Upper lobe of left lung (tissue), 6 donors: ENCODE measurements at regions not wholly inside any gene's neighbourhood (a gene's known extent, or its start where the extent isn't known, plus 50 kb on each side); places are given as distances from the start of the nearest gene placed in this dataset.

Experiments
- ATAC-seq, 2 donors: fragments of 200-7000 bp; cut with Tn5 transposase; one replicate each; pipeline ENCODE4 v1.9.1; 2022; ENCODE audit warnings: mild to moderate bottlenecking in 2 of 2, moderate library complexity in 2 of 2; ENCODE audit not compliant: low FRiP score in 2 of 2
- DNase-seq, 2 donors: peaks; one replicate each; pipeline ENCODE4 v3.0.0-alpha.2; 2019 to 2020
- H3K27ac ChIP-seq, 4 donors: fragments of 200-600 bp; sonication (generic); one replicate each; pipeline ENCODE4 v1.5.1; 2016 to 2019
- H3K27me3 ChIP-seq, 4 donors: fragments of 200-600 bp; sonication (generic); one replicate each; pipeline ENCODE4 v1.5.1; 2017 to 2019
- H3K36me3 ChIP-seq, 4 donors: fragments of 200-600 bp; sonication (generic); one replicate each; pipeline ENCODE4 v1.5.1; 2016 to 2019
- H3K4me1 ChIP-seq, 4 donors: fragments of 200-600 bp; sonication (generic); one replicate each; pipeline ENCODE4 v1.5.1; 2018 to 2019
- H3K4me3 ChIP-seq, 4 donors: fragments of 200-600 bp; sonication (generic); one replicate each; pipeline ENCODE4 v1.5.1; 2017 to 2019; ENCODE audit warnings: mild to moderate bottlenecking in 2 of 4, moderate library complexity in 1 of 4
- H3K9me3 ChIP-seq, 4 donors: fragments of 200-600 bp; sonication (generic); one replicate each; pipeline ENCODE4 v1.5.1; 2018 to 2019
- CTCF ChIP-seq, 6 experiments: fragments of 450-650 bp in 4 of 6; fragments of 200-600 bp in 2 of 6; sonication (generic) in 2 of 6; IDR thresholded peaks; one replicate each; pipeline ENCODE4 v1.5.1; 2016 to 2019; ENCODE audit warnings: antibody characterized with exemption in 6 of 6
- EP300 ChIP-seq, 4 donors: sonication (generic); formaldehyde crosslinking; IDR thresholded peaks; one replicate each; pipeline ENCODE4 v1.5.1; 2017; ENCODE audit warnings: antibody characterized with exemption in 4 of 4, control low read depth in 2 of 4
- POLR2A ChIP-seq, 4 donors: fragments of 450-650 bp; IDR thresholded peaks; one replicate each; pipeline ENCODE4 v1.5.1; 2016 to 2017; ENCODE audit warnings: antibody characterized with exemption in 4 of 4, mild to moderate bottlenecking in 2 of 4
- POLR2AphosphoS5 ChIP-seq, 2 donors: sonication (generic); formaldehyde crosslinking; IDR thresholded peaks; one replicate each; pipeline ENCODE4 v1.5.1; 2017; ENCODE audit warnings: antibody characterized with exemption in 2 of 2
- WGBS, 2 donors: methylation state at CpG; one replicate each; pipeline ENCODE4 v1.1.5; 2017 to 2018; 5-methylcytosine and 5-hydroxymethylcytosine counted together
- donor health status: DM: no; HTN: no; CAD: no; lungs with moderate emphysema.
- donor health status: DM: no; HTN: yes; CAD: no; lungs with severe emphysema.

- Histone ChIP-seq H3K27me3 (peaks cover 0 to 5% (median 0%) of the 10 kb centered on the region in 4 donors), H3K36me3 (no peaks in the 10 kb centered on the region), H3K9me3 (no peaks in the 10 kb centered on the region), H3K27ac (no peak overlapping the region), H3K4me3 (no peak overlapping the region), H3K4me1 (no peaks in the 10 kb centered on the region)
- WGBS, 2 donors, result 61 to 66% methylated on average over 3 to 8 of the region's 8 CpGs
- ATAC-seq (no peak), DNase-seq (no peak)
- TF ChIP-seq CTCF (IDR thresholded peaks at IDR 0.05) (no peak), POLR2A (IDR thresholded peaks at IDR 0.05) (no peak), POLR2AphosphoS5 (IDR thresholded peaks at IDR 0.05) (no peak), EP300 (IDR thresholded peaks at IDR 0.05) (no peak)
These were observed 90.5 kb downstream of the ADRA2C start for GRCh38 chr4:3856604-3857204.

- ATAC-seq (no peak), DNase-seq (no peak)
- peaks cover 0 to under 1% (median 0%) of the 10 kb centered on the region in 4 donors for H3K4me1 ChIP-seq
- H3K4me3 ChIP-seq, result no peak overlapping the region
- H3K9me3 ChIP-seq, result no peaks in the 10 kb centered on the region
- H3K36me3 ChIP-seq, result no peaks in the 10 kb centered on the region
- no peak overlapping the region for H3K27ac ChIP-seq
- no peak for TF ChIP-seq POLR2A (IDR thresholded peaks at IDR 0.05)
- TF ChIP-seq CTCF (IDR thresholded peaks at IDR 0.05), result no peak
- TF ChIP-seq POLR2AphosphoS5 (IDR thresholded peaks at IDR 0.05), result no peak
- no peak for TF ChIP-seq EP300 (IDR thresholded peaks at IDR 0.05)
- 60 to 64% methylated on average over 7 to 9 of the region's 9 CpGs for WGBS, 2 donors
- H3K27me3 ChIP-seq, result peaks cover 0 to 5% (median 0%) of the 10 kb centered on the region in 4 donors
These were observed 91.2 kb downstream of the ADRA2C start for GRCh38 chr4:3857269-3857926.

GRCh38 chr4:3858046-3858730, 92.0 kb downstream of the ADRA2C start:
- no peak overlapping the region for H3K27ac ChIP-seq
- H3K4me3 ChIP-seq, result no peak overlapping the region
- DNase-seq, result no peak
- 69 to 76% methylated on average over 3 to 6 of the region's 6 CpGs for WGBS, 2 donors
- H3K9me3 ChIP-seq, result no peaks in the 10 kb centered on the region
- H3K36me3 ChIP-seq, result no peaks in the 10 kb centered on the region
- peaks cover 0 to 5% (median 0%) of the 10 kb centered on the region in 4 donors for H3K27me3 ChIP-seq
- TF ChIP-seq CTCF (IDR thresholded peaks at IDR 0.05), result no peak
- TF ChIP-seq EP300 (IDR thresholded peaks at IDR 0.05), result no peak
- TF ChIP-seq POLR2A (IDR thresholded peaks at IDR 0.05), result no peak
- no peak for TF ChIP-seq POLR2AphosphoS5 (IDR thresholded peaks at IDR 0.05)
- no peak for ATAC-seq
- H3K4me1 ChIP-seq, result peaks cover 0 to 8% (median 0%) of the 10 kb centered on the region in 4 donors

- Histone ChIP-seq H3K27ac (no peak overlapping the region), H3K27me3 (peaks cover 0 to 5% (median 0%) of the 10 kb centered on the region in 4 donors), H3K4me1 (peaks cover 0 to 8% (median 0%) of the 10 kb centered on the region in 4 donors), H3K9me3 (no peaks in the 10 kb centered on the region), H3K36me3 (no peaks in the 10 kb centered on the region), H3K4me3 (no peak overlapping the region)
- TF ChIP-seq POLR2AphosphoS5 (IDR thresholded peaks at IDR 0.05) (no peak), EP300 (IDR thresholded peaks at IDR 0.05) (no peak), POLR2A (IDR thresholded peaks at IDR 0.05) (no peak), CTCF (IDR thresholded peaks at IDR 0.05) (no peak)
- no peak for ATAC-seq
- DNase-seq, result no peak
- 71 to 78% methylated on average over 3 to 9 of the region's 9 CpGs for WGBS, 2 donors
These were observed 92.7 kb downstream of the ADRA2C start for GRCh38 chr4:3858765-3859388.
